AG09309 (cell line): ENCODE measurements at regions not wholly inside any gene's neighbourhood (a gene's known extent, or its start where the extent isn't known, plus 50 kb on each side); places are given as distances from the start of the nearest gene placed in this dataset.

Experiments used
- DNase-seq: peaks from one replicate; pipeline ENCODE4 v3.0.0-alpha.2; 2010; ENCODE audit warnings: low read depth
- H3K4me3 ChIP-seq: 2 replicates; pipeline ENCODE4 v1.5.1; 2011; ENCODE audit warnings: mild to moderate bottlenecking, low read depth, low read length, moderate library complexity; ENCODE audit not compliant: control insufficient read depth
- CTCF ChIP-seq: IDR thresholded peaks from 2 replicates; pipeline ENCODE4 v1.5.1; 2011; ENCODE audit warnings: mild to moderate bottlenecking, low read depth, low read length, inconsistent platforms; ENCODE audit not compliant: insufficient read depth, control insufficient read depth; ENCODE audit errors: missing control alignments

GRCh38 chr15:58235961-58236360 is 97.8 kb downstream of the AQP9 start:
- TF ChIP-seq CTCF = no peak
- no peak for DNase-seq
- no peak overlapping the region for H3K4me3 ChIP-seq

DNA sequence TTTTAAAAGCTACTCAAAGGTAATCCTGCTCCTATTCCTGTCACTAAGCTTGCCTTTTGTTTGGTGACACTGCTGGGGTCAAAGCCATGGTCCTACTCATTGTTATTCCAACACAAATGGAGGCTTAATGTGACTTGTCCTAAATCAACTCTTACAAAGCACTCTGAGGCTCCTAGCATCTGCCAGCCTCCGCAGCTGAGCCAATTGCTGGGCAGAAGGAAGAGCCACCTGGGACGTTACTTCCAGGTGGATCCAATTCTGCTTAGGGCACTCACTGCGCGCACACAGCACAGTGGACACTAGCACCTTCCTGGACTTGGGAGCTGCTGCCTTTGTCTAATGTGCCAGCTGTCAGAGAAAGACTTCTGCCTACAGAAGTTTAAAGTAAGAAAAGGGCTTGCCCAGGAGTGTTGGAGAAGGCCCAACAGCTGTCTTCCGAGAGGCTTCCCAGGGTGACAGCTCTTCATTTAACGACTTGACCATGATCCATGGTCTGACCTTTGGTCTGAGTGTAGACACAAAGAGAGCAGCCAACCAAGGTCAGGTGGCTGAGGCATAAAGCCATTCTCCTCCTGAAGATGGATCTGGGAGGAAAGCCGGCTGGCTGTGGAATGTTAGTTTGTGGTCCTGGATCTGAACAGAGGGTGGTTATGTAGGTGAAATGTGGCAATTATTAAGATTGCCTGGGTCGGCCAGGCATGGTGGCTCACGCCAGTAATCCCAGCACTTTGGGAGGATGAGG is 102.2 kb downstream of the AQP9 start:
- H3K4me3 ChIP-seq = no peak overlapping the region
- no peak for TF ChIP-seq CTCF
- DNase-seq = no peak

GRCh38 chr15:58241872-58242271 is 103.7 kb downstream of the AQP9 start:
- H3K4me3 ChIP-seq = no peak overlapping the region
- TF ChIP-seq CTCF = no peak
- no peak for DNase-seq

DNA sequence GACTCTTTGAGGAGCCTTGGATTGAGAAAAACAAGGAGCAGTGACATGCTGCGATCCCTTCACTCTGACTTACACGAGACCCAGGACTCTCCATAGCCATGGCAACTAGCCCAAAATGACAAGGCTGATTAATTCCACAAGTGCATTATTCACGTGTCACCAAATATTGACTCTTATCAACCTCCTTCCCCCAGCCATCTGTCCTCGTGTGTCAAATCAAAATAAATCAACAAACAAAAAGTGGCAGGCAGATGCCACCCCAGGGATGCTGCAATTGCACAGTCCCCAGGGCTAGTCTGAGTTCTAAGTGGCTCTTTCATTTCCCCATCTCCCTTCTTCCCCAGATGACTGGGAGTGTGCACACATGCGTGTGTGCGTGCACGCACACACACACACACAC is 104.9 kb downstream of the AQP9 start:
- no peak overlapping the region for H3K4me3 ChIP-seq
- TF ChIP-seq CTCF = no peak
- DNase-seq = no peak

DNA sequence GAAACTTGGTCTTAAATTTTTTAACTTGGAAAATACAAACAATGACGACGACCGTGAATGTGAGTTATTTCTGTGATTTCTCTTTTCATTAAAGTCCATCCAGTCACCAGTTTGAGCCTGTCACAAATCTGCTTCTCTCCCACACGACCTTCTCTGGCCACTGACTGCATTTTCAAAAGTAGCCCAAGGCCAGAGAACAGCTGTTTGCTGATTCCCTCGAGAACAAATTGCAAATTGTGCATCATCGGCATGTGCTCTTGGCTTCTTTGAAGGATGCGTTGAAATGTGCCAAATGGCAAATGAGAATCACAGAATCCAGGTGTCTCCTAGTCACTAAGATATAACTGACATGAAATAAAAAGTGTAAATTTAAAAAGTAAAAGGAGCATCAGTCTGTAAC is 106.4 kb downstream of the AQP9 start:
- no peak overlapping the region for H3K4me3 ChIP-seq
- DNase-seq = no peak
- no peak for TF ChIP-seq CTCF

- no peak for TF ChIP-seq CTCF
- DNase-seq = no peak
- no peak overlapping the region for H3K4me3 ChIP-seq
These were observed 107.9 kb downstream of the AQP9 start for GRCh38 chr15:58246041-58246440.
